Osteoblast (primary cell): ENCODE measurements at regions not wholly inside any gene's neighbourhood (a gene's known extent, or its start where the extent isn't known, plus 50 kb on each side); places are given as distances from the start of the nearest gene placed in this dataset.

Experiments
- DNase-seq: peaks from one replicate; pipeline ENCODE4 v3.0.0; 2011; ENCODE audit warnings: low spot score, mixed read lengths; ENCODE audit not compliant: insufficient read length; ENCODE audit errors: missing footprints
- H2AFZ ChIP-seq: 2 replicates; pipeline ENCODE4 v1.6.0; 2011; ENCODE audit warnings: mild to moderate bottlenecking, low read length
- H3K27ac ChIP-seq: 2 replicates; pipeline ENCODE4 v1.5.1; 2011; ENCODE audit warnings: mild to moderate bottlenecking, low read depth, low read length, moderate library complexity
- H3K27me3 ChIP-seq: 2 replicates; pipeline ENCODE4 v1.6.0; 2012; ENCODE audit warnings: mild to moderate bottlenecking, control low read depth, inconsistent platforms, low read length, moderate library complexity; ENCODE audit not compliant: insufficient read depth
- H3K36me3 ChIP-seq: 2 replicates; pipeline ENCODE4 v1.5.1; 2011; ENCODE audit warnings: mild to moderate bottlenecking, low read length, control low read depth, moderate library complexity; ENCODE audit not compliant: insufficient read depth
- H3K4me1 ChIP-seq: 2 replicates; pipeline ENCODE4 v1.5.1; 2011; ENCODE audit warnings: mild to moderate bottlenecking, low read length, control low read depth, moderate library complexity; ENCODE audit not compliant: insufficient read depth
- H3K4me2 ChIP-seq: 2 replicates; pipeline ENCODE4 v1.6.0; 2011; ENCODE audit warnings: mild to moderate bottlenecking, low read length; ENCODE audit not compliant: insufficient read depth
- H3K4me3 ChIP-seq: fragments of 200-600 bp; sonication (generic); 3 replicates; pipeline ENCODE4 v1.5.1; 2012; ENCODE audit warnings: mild to moderate bottlenecking, low read length, inconsistent platforms; ENCODE audit not compliant: insufficient read depth
- H3K79me2 ChIP-seq: 2 replicates; pipeline ENCODE4 v1.6.0; 2012; ENCODE audit warnings: mild to moderate bottlenecking, low read length, control low read depth, inconsistent platforms; ENCODE audit not compliant: insufficient read depth
- H3K9me3 ChIP-seq: 2 replicates; pipeline ENCODE4 v1.5.1; 2011; ENCODE audit warnings: low read depth, low read length, control low read depth
- H4K20me1 ChIP-seq: 2 replicates; pipeline ENCODE4 v1.6.0; 2012; ENCODE audit warnings: mild to moderate bottlenecking, low read length, control low read depth; ENCODE audit not compliant: insufficient read depth
- TF ChIP-seq, protein P1 (sequence below): IDR thresholded peaks from 2 replicates; pipeline ENCODE4 v1.5.1; 2011; ENCODE audit warnings: mild to moderate bottlenecking, low read depth, low read length, moderate library complexity; ENCODE audit errors: extremely low read depth

DNA sequence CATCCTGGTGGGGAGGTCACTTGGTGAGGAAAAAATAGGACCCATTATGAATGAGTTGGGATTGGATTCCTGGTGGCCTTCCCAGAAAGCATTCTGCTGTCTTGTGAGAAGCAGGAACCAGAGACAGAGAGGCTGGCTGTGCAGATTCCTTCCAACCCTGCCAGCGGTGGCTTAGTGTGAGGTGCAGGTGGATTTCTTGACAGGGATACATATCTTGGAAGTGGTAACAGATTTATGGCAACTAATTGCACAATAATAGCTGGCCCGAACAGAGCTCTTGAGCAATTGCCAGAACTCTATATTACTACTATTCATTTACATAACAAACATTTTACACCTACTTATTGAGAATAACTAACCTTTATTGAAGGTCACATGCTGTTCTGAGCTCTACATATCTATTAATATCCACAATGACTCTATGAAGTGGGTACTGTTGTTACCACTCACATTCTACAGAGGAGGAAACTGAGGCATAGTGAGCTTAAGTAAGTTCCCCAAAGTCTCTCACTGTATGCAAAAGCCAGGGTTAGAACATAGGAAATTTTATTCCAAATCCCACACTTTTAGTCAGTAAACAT lies 173.9 kb upstream of the SERP2 start:
- Histone ChIP-seq H2AFZ (no peak overlapping the region), H3K27me3 (no peaks in the 10 kb centered on the region), H3K4me1 (peaks cover 8% of the 10 kb centered on the region), H3K27ac (no peak overlapping the region), H3K4me2 (no peak overlapping the region), H3K79me2 (no peaks in the 10 kb centered on the region), H4K20me1 (no peaks in the 10 kb centered on the region), H3K4me3 (no peak overlapping the region), H3K9me3 (no peaks in the 10 kb centered on the region), H3K36me3 (no peaks in the 10 kb centered on the region)
- DNase-seq, result no peak
- TF ChIP-seq, protein P1, sequence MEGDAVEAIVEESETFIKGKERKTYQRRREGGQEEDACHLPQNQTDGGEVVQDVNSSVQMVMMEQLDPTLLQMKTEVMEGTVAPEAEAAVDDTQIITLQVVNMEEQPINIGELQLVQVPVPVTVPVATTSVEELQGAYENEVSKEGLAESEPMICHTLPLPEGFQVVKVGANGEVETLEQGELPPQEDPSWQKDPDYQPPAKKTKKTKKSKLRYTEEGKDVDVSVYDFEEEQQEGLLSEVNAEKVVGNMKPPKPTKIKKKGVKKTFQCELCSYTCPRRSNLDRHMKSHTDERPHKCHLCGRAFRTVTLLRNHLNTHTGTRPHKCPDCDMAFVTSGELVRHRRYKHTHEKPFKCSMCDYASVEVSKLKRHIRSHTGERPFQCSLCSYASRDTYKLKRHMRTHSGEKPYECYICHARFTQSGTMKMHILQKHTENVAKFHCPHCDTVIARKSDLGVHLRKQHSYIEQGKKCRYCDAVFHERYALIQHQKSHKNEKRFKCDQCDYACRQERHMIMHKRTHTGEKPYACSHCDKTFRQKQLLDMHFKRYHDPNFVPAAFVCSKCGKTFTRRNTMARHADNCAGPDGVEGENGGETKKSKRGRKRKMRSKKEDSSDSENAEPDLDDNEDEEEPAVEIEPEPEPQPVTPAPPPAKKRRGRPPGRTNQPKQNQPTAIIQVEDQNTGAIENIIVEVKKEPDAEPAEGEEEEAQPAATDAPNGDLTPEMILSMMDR, result no peak

DNA sequence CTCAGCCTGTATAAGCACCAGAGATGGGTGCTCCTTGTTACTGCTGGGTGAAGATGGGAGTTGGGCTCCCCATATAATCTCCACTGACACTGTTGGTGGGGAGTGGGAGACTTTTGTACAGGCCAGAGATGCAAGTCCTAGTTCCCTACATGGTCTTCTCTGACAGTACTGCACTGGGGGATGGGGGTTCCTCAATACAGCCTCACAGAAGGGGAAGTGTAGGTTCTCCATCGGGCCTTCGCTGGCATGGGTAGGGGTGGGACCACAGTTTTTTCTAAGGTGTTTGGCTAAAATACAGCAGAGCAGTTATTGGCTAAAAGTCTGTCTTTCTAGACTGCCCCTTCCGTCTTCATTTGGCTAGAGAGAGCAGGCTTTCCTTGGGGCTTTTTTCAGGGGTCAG lies 167.2 kb upstream of the SERP2 start:
- H3K27ac ChIP-seq, result no peak overlapping the region
- H3K9me3 ChIP-seq, result peaks cover 2% of the 10 kb centered on the region

DNA sequence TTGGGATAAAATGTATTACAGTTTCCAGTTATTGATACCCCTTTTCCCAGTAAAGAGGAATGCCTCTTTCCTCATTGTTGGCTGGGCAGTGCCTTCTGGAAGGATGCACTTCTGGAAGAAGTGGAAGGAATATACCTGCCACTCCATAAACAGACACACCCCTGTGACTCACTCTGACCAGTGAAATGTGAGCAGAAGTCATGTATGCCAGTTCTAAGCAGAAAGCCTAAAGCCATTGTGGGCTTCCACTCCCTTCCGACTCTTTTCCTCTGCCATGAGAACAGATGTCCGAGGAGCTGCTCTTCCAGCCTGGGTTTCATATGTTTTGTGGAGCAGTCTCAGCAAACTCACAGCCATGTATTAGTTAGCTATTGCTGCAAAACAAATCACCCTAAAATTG lies 166.1 kb upstream of the SERP2 start:
- H3K4me1 ChIP-seq, result no peaks in the 10 kb centered on the region
- no peaks in the 10 kb centered on the region for H3K79me2 ChIP-seq
- H3K27me3 ChIP-seq, result peaks cover 21% of the 10 kb centered on the region
- H4K20me1 ChIP-seq, result no peaks in the 10 kb centered on the region
- H3K4me2 ChIP-seq, result no peak overlapping the region
- TF ChIP-seq, protein P1, result no peak
- no peak for DNase-seq
- no peak overlapping the region for H3K4me3 ChIP-seq
- no peak overlapping the region for H3K27ac ChIP-seq
- peaks cover 2% of the 10 kb centered on the region for H3K9me3 ChIP-seq
- H3K36me3 ChIP-seq, result no peaks in the 10 kb centered on the region
- H2AFZ ChIP-seq, result no peak overlapping the region

More for the DNA sequence above, 167.2 kb upstream of the SERP2 start:
- TF ChIP-seq, protein P1, result no peak
- Histone ChIP-seq H2AFZ (no peak overlapping the region), H3K36me3 (no peaks in the 10 kb centered on the region), H3K27me3 (peaks cover 14% of the 10 kb centered on the region), H4K20me1 (no peaks in the 10 kb centered on the region), H3K4me1 (no peaks in the 10 kb centered on the region), H3K79me2 (no peaks in the 10 kb centered on the region), H3K4me3 (no peak overlapping the region), H3K4me2 (no peak overlapping the region)
- DNase-seq, result no peak

DNA sequence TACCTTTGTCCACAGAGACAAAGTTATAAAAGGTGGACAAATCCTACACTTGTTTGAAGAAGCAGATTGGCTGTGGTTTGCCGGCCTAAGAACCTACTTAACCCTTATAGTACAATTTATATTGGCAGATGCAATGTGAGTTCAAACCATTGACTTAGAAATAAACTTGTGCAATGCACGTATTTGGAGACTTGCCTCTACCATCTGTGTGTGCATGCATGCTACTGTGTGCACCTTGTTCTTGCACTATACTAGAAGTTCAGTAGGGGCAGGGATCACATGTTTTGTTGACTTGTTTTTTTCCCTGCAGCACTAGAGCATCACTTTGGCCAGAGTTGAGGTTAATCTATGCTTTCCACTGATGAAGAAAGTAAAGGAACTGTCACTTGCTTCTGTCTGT lies 163.1 kb upstream of the SERP2 start:
- TF ChIP-seq, protein P1, result no peak
- Histone ChIP-seq H3K79me2 (no peaks in the 10 kb centered on the region), H3K27me3 (peaks cover 31% of the 10 kb centered on the region), H2AFZ (no peak overlapping the region), H3K4me2 (no peak overlapping the region), H3K4me3 (no peak overlapping the region), H3K9me3 (peaks cover 2% of the 10 kb centered on the region), H3K4me1 (no peaks in the 10 kb centered on the region), H3K36me3 (no peaks in the 10 kb centered on the region), H4K20me1 (no peaks in the 10 kb centered on the region), H3K27ac (no peak overlapping the region)
- DNase-seq, result no peak
